ENCODE measurements at regions not wholly inside any gene's neighbourhood (a gene's known extent, or its start where the extent isn't known, plus 50 kb on each side); places are given as distances from the start of the nearest gene placed in this dataset.

DNA sequence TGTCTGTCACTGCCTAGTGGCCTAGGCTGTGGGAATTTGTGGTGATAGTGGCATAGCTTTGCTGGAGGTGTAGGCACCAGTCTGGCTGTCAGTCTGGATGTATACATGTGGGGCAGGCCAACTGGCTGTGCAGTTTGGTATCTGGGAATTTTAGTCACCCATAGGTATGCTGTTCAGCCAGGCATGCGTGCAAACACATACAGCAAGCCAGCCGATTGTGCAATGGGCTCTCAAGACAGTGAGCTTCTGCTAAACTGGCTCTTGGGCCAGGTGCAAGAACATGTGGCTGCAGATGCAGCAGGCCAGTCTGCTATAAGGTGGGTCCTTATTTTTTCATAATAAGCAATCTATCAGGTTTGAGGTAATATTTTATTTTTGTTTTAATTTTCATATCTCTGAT is 87.1 kb upstream of the PLSCR5 start (continued):
- TF ChIP-seq USF1 (IDR thresholded peaks at IDR 0.05; ENCODE audit: borderline replicate concordance, extremely low read length, insufficient read depth, low read depth, low read length) (no peak), IRF5 (IDR thresholded peaks at IDR 0.05; ENCODE audit: borderline replicate concordance) (no peak), CEBPB (IDR thresholded peaks at IDR 0.05; ENCODE audit: borderline replicate concordance in 1 of 2, low read depth in 2 of 2, low read length in 2 of 2) (no peak), ZZZ3 (IDR thresholded peaks at IDR 0.05; ENCODE audit: control insufficient read depth, insufficient read length, low read depth) (no peak)

DNA sequence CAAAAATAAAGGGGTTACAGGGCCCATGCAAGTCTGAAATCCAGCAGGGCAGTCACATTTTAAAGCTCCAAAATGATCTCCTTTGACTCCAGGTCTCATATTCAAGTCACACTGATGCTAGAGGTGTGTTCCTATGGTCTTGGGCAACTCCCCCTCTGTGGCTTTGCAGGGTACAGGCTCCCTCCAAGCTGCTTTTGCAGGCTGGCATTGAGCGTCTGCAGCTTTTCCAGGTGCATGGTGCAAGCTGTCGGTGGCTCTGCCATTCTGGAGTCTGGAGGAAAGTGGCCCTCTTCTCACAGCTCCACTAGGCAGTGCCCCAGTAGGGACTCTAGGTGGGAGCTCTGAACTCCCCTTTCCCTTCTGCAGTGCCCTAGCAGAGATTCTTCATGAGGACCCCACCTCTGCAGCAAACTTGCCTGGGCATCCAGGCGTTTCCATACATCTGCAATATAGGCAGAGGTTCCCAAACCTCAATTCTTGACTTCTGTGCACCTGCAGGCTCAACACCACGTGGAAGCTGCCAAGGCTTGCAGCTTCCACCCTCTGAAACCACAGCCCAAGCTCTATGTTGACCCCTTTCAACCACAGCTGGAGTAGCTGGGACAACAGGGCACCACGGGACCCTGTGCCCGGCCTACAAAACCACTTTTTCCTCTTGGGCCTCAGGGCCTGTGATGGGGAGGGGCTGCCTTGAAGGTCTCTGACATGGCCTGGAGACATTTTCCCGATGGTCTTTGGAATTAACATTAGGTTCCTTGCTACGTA is 80.1 kb upstream of the PLSCR5 start:
- DNase-seq (ENCODE audit: low read depth, low spot score) (no peak), FAIRE-seq (no peak), ATAC-seq (no peak)
- H3K79me2 ChIP-seq (ENCODE audit: control insufficient read depth, insufficient read depth, low read length) = no peaks in the 10 kb centered on the region
- no peaks in the 10 kb centered on the region for H4K20me1 ChIP-seq (ENCODE audit: control insufficient read depth, insufficient read depth)
- intact Hi-C loops (cut with micrococcal nuclease; ENCODE audit: unreplicated experiment) = no loop called here
- ChIA-PET SMC1A (ENCODE audit: uncharacterized antibody, unreplicated experiment) (no interaction called here), CTCF (interaction anchor here (0.7 kb wide), 1 partner anchor 558 kb away, joined by 3 read pairs; no protein-coding TSS in a partner anchor), POLR2A (no interaction called here), RAD21 (ENCODE audit: unreplicated experiment) (no interaction called here)
- H3K27me3 ChIP-seq (replicated peaks in 1 of 2; ENCODE audit: control insufficient read depth in 2 of 2, insufficient read depth in 2 of 2, low read length in 1 of 2) = no peaks in the 10 kb centered on the region
- in situ Hi-C loops (cut with MboI) = no loop called here
- BruUV-seq (replicated peaks) = no TSS peak
- 11% methylated on average over 8 of the region's 8 CpGs for WGBS (ENCODE audit: insufficient coverage, insufficient replicate concordance, low lambda C conversion rate, missing lambda C conversion rate)
- H3K27ac ChIP-seq (ENCODE audit: control insufficient read depth, insufficient read depth) = no peak overlapping the region
- H3K4me2 ChIP-seq (ENCODE audit: control insufficient read depth, insufficient read depth) = no peak overlapping the region
- no peak overlapping the region for H3K4me3 ChIP-seq
- H2AFZ ChIP-seq (ENCODE audit: control insufficient read depth, low read depth, low read length) = no peak overlapping the region
- no peaks in the 10 kb centered on the region for H3K4me1 ChIP-seq (ENCODE audit: control insufficient read depth, insufficient read depth, low read length)
- H3K36me3 ChIP-seq (ENCODE audit: control insufficient read depth in 2 of 2, insufficient read depth in 2 of 2, low read length in 1 of 2) = no peaks in the 10 kb centered on the region
- no peak overlapping the region for H3K9ac ChIP-seq (ENCODE audit: control insufficient read depth, insufficient read depth, low read length)
- H3K9me3 ChIP-seq (replicated peaks; ENCODE audit: control insufficient read depth, insufficient read depth, low read length) = no peaks in the 10 kb centered on the region
- TF ChIP-seq SPI1 (IDR thresholded peaks at IDR 0.05; ENCODE audit: borderline replicate concordance, insufficient read depth, low read depth, low read length) = no peak
- TF ChIP-seq YBX1 (IDR thresholded peaks at IDR 0.05) = no peak
- TF ChIP-seq BRCA1 (IDR thresholded peaks at IDR 0.05; ENCODE audit: low read depth, low read length) = no peak
- TF ChIP-seq NBN (IDR thresholded peaks at IDR 0.05) = no peak
- TF ChIP-seq FOXK2 (IDR thresholded peaks at IDR 0.05) = no peak
- no peak for TF ChIP-seq NR2C1 (IDR thresholded peaks at IDR 0.05)
- no peak for TF ChIP-seq ZNF24 (IDR thresholded peaks at IDR 0.05)
- no peak for TF ChIP-seq JUNB (IDR thresholded peaks at IDR 0.05)
- TF ChIP-seq, protein P1, sequence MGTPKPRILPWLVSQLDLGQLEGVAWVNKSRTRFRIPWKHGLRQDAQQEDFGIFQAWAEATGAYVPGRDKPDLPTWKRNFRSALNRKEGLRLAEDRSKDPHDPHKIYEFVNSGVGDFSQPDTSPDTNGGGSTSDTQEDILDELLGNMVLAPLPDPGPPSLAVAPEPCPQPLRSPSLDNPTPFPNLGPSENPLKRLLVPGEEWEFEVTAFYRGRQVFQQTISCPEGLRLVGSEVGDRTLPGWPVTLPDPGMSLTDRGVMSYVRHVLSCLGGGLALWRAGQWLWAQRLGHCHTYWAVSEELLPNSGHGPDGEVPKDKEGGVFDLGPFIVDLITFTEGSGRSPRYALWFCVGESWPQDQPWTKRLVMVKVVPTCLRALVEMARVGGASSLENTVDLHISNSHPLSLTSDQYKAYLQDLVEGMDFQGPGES (IDR thresholded peaks at IDR 0.05) = no peak
- no peak for TF ChIP-seq HCFC1 (IDR thresholded peaks at IDR 0.05; ENCODE audit: low read length)
- no peak for TF ChIP-seq RBBP5 (conservative IDR thresholded peaks at IDR 0.05)
- TF ChIP-seq SMARCA5 (IDR thresholded peaks at IDR 0.05) = no peak
- TF ChIP-seq NFXL1 (IDR thresholded peaks at IDR 0.05; ENCODE audit: borderline replicate concordance) = no peak
- TF ChIP-seq BACH1 (IDR thresholded peaks at IDR 0.05; ENCODE audit: borderline replicate concordance) = no peak
- no peak for TF ChIP-seq TCF7 (IDR thresholded peaks at IDR 0.05; ENCODE audit: borderline replicate concordance)
- TF ChIP-seq RELA (IDR thresholded peaks at IDR 0.05; ENCODE audit: borderline replicate concordance, partially characterized antibody) = no peak
